Fibroblast of gingiva (primary cell): ENCODE measurements at regions not wholly inside any gene's neighbourhood (a gene's known extent, or its start where the extent isn't known, plus 50 kb on each side); places are given as distances from the start of the nearest gene placed in this dataset.

ENCODE experiments used
- DNase-seq: peaks from one replicate; pipeline ENCODE4 v3.0.0-alpha.2; 2011; ENCODE audit warnings: low read depth

DNA sequence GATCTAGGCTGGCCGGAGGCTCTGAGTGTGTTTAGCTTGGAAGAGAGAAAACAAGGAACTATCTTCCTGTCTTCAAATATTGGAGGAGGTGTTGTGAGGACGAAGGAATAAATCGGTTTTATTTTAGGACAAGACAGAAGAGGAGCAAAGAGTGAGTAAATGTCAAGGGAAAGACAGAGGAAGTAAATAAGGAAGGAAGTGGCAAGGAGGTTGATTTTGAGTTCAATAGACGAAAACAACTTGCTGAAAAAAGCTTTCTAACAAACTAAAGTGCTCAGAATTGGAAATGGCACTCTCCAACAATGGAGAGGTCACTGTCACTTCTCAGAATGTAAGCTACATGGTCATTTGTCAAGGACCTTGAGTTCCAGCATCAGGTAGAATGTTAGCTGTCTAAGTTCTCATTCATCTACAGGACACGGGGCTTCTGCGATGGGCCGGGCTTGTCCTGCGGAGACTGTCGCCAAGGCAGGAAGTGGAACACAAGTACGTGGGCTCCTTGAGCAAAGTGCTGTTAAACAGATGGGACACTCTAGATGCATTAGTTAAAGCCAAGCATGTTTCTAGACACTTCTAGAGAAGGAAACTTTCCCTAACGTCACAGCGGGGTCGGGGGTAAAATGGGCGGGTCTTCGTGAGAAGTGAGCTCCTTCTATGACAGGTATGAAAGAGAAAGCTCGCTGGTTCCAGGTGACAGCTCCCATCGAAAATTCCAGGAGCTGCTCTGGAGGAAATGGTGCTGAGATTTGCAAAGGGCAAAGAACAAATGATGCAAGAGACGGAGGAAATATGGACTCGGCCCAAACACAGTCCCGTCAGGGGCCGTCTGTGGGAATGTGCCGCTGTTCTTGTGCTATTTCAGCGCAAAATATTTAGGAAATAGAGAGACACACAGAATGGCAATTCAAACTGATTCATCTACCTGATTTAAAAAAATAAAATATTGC, 103.9 kb upstream of the UBL3 start:
- no peak for DNase-seq

- DNase-seq, result peak; percentile 31
These were observed 103.1 kb upstream of the UBL3 start for GRCh38 chr13:29953542-29953941.

GRCh38 chr13:29952245-29952644, 101.8 kb upstream of the UBL3 start:
- DNase-seq, result no peak

DNA sequence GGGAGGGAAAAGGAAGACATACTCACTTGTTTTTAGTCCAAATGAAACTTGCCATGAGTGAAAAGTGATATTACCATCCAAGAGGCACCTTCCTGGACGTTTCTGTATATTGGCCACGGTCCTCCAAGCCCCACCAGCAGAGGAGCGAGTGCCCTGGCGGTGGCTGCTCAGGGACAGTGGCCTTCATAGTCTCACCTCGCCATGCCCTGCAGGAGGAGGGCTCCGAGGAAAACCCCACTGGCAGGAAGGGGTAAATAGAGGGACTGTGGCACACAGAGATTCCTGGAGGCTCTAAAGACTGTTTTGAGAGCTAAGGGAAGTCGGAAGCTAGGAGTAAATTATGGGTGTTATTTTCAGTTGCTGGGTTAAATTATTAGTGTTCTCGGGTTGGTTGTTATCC, 98.4 kb upstream of the UBL3 start:
- no peak for DNase-seq

- DNase-seq, result no peak
These were observed 97.8 kb upstream of the UBL3 start for GRCh38 chr13:29948244-29948643.

GRCh38 chr13:29947839-29948238, 97.4 kb upstream of the UBL3 start:
- DNase-seq, result no peak

DNA sequence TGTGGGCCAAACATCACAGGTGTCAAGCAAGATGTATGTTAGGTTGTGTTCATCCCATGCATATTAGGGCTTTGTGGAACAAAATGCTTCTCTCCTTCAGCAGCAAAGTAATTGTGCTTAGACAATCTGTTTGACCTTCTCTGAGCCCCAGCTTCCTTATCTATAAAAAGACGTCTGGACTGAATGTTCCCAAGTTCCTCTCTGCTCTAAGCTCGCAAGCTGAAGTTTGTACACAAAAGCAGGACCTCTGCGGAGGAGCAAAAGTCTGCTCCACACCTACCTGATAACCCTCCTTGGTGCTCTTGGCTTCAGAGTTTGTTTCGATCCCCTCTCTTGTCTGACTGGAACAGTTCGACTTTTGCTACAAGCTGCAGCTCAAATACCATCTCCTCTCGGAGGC, 95.7 kb upstream of the UBL3 start:
- no peak for DNase-seq

GRCh38 chr13:29943686-29944085, 93.3 kb upstream of the UBL3 start:
- no peak for DNase-seq

DNA sequence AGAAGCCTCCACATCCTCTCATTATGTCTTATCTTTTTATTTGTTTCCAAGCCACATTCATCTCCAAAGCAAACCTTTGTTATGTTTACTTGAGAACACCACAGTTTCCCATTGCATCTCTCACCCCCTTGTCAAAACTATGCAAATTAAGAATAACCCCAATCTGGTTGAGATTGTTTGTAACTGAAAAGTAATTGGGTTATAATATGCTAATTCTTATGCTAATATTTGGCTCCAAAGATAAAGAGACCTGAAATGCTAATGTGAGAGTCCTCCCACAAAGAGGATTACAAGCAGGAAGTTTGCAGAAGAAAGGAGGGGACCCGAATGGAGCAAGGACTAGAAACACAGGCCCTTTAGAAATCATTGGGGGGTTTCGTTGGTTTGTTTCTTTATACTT, 92.9 kb upstream of the UBL3 start:
- DNase-seq, result no peak

DNA sequence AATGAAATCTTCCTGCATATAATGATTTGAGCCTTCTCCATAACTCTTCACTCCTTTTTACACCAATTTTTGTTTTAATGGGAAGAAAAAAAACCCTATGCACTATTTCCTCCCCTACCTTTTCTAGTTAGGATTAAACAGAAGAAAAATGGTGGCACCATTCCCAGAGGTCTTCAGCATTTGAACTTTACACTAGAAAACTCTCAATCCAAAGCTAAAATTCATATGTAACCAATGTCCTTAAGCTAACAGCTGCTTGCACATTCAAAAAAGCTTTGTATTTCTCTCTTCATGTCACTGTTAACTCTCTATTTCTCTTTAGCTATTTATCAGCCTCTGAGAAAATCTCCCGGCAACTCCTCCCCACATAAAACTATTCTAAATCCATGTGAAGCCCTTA, 90.3 kb upstream of the UBL3 start:
- no peak for DNase-seq

- DNase-seq, result no peak
These were observed 88.7 kb upstream of the UBL3 start for GRCh38 chr13:29939158-29939557.

DNA sequence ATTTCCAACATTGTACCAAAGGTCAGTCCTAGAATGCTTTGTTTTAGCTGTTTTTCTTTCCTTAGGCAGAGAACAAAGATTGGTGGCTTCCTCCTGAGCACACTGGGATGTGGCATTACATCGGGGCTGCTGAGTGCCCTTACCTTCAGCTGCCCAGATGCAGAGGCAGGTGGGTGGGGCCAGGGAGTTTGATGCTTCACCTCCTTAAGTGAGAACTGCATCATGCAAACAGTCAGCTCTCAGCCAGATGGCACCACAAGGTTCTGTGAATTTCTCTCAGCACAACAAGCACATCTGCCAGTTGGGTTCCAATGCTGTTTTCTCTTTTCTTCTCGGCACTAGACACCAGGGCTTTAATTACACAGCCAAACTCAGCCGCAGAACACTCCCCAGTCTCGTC, 87.4 kb upstream of the UBL3 start:
- no peak for DNase-seq

DNA sequence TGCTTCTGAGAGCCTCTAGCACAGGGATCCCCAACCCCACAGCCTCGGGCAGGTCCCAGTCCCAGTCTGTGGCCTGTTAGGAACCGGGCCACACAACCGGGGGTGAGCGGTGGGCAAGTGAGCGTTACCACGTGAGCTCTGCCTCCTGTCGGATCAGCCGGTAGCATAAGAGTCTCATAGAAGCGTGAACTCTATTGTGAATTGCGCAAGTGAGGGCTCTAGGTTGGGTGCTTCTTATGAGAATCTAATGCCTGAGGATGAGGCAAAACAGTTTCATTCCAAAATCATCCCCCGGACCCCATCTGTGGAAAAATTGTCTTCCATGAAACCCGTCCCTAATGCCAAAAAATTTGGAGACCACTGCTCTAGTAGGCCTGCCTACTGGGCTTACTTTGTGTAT, 87.0 kb upstream of the UBL3 start:
- no peak for DNase-seq

DNA sequence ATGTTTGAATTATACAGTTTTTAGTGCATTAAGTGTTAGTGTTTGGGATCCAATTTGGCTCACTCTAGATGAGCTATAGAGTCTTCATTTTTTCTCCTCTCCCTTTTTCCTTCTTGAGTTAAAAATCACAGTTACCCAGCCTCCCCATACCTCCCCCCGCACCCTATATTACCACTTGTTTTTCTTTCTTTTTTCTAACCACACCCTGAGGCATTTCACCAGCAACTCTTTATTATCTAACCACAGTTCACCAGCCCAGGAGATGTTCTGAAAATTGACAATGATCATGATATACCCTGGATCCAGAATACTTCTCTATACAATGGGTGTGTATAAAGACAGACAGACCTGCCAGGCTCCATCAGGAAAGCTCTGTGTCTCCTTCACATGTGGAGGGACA, 86.5 kb upstream of the UBL3 start:
- DNase-seq, result no peak

DNA sequence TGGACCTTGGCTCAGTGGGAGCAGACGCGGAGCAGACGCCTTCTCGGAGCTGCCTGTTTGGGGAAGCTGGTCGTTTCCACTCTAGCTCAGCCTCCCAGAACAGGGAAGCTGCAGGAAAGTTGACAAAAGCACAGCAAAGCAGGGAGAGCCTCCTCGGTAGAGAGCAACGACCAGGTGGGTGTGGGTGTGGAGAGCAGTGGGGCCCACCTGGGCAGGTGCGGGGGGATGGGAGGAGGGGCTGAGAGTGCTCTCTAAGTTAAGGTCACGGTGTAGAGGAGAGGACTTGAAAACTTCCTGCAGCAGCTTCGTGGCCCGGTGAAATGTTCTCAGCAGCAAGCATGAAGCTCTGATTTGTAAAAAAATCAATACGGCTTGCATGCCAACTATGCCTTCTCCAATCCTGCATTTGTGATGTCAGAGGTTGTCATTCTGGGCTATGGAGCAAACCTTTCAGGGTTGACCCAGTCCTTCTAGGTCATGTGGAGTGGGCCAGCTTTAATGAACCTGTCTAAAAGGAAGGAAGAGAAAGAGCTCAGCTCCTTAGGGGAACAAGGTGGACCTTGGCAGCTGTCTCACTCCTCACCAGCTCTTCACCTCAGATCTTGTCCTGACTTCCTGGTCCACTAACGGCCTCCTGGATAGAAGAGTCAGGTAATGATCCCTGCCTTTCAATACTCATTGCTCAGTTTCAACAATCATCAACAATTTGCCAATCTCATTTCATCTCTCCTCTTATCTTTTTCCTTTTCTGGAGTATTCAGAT, 85.8 kb upstream of the UBL3 start:
- DNase-seq, result no peak

- DNase-seq, result no peak
These were observed 85.0 kb upstream of the UBL3 start for GRCh38 chr13:29935309-29935981.

DNA sequence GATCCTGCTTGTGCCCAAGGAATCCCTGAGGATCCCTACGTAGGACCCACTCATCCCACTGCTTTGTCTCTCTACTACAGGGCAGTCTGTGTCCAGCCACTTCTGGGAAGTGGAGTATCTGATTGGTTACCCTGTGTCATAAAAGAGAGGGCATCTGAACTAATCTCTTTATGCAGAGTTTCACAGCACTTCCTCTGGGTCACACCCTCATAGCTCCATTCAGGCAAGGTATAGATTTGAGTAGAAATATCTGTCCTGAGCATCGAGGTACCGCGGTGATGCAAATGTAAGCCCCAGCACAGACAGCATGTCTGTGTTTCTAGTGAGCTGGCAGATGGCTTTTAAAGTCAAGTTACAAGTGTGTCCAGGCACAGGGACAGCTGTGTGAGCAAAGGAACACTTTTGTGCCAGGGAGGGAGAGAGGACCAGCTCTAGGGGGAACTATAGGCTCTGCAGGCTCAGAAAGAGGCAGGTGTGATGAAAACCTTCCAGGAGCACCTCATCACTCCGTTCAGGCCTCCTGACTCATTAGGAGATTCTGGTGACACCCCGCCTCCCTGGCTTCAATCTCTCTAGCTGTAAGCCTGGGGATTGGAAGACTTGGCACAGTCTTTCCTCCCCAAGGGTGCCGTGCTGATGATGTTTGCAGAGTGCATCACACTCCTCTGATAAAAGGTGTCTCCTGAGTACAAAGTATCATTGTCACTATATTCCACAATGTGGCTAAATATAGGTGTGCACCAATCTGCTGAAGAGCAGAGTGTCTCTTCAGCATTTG, 84.3 kb upstream of the UBL3 start:
- no peak for DNase-seq

- DNase-seq, result no peak
These were observed 83.0 kb upstream of the UBL3 start for GRCh38 chr13:29933401-29933800.

GRCh38 chr13:29931696-29932095, 81.3 kb upstream of the UBL3 start:
- no peak for DNase-seq

DNA sequence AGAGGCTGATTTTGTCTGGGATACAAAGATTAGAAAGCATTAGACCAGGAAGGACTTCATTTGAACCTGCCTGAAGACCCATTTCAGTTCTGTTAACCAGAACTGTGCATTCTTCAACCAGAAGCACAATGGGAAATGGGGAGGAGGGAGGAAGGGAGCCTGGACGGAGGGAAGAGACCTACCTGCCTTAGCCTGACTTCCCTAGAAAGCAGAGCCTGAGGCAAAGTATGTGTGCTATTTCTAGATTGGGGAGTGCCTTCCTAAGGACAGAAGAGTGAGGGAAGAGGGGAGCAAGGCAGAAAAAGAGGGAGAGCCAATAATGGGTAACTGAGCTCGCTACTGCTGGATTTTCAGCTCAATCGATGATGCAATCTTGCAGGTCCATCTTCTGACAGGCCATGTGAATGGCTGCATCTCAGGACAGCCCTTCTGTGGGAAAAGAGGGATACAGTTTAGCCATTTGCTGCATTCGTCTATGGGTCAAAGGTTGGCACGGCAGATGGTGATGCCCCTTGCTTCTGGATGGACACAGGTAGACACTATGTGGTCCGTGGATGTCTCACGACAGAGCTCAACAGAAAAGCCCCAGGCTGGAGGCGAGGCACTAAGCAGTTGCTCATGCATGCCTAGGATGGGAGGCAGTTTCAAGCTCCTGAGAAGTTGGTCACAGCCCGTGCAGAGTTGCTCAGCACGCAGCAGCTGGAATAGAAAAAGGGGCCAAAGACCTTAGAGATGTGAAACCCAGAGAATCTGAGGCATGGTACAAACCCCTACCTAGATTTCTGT, 78.8 kb upstream of the UBL3 start:
- no peak for DNase-seq

DNA sequence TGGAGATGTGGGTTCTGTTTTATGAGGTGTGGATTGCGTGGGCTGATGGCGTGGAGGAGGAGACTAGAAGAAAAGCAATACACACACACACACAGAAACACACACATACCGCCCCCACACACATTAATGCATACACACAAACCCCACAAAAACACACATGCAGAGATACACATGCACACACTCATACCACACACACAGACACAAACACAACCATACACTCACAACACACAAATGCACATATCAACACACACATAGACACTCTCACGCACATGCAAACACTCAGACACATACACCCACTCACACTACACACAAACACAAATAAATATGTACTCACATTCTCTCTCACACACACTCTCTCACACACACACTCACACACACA, 75.7 kb upstream of the UBL3 start:
- no peak for DNase-seq
